GM18868 (cell line): ENCODE measurements at regions not wholly inside any gene's neighbourhood (a gene's known extent, or its start where the extent isn't known, plus 50 kb on each side); places are given as distances from the start of the nearest gene placed in this dataset.

Source experiments
- ATAC-seq: cut with Tn5 transposase; IDR thresholded peaks from one replicate; pipeline ENCODE4 v1.9.1; 2021; ENCODE audit warnings: mild to moderate bottlenecking, moderate library complexity; ENCODE audit not compliant: unreplicated experiment

DNA sequence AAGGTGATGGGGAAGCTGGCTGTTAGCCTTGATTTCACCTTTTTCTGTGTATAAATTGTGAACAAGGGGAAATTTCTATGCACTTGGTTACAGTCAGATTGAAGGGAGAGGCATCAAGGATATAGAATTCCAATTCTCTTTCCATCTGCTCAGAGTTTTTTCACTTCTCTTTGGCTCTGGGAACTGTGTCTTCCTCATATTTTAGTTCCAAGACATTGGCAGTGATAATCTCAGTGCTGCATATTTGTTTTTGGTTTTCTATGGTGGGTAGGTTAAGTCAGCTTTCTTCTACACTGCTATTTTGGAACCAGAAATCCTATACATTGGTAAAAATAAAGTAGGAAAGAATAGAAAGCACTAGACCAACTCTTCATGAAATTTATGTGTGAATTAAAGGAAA is 569.6 kb upstream of the CXADR start:
- ATAC-seq = no peak

- ATAC-seq = no peak
These were observed 567.3 kb upstream of the CXADR start for GRCh38 chr21:16945580-16945979.

GRCh38 chr21:16956824-16957223 is 556.0 kb upstream of the CXADR start:
- ATAC-seq = no peak

DNA sequence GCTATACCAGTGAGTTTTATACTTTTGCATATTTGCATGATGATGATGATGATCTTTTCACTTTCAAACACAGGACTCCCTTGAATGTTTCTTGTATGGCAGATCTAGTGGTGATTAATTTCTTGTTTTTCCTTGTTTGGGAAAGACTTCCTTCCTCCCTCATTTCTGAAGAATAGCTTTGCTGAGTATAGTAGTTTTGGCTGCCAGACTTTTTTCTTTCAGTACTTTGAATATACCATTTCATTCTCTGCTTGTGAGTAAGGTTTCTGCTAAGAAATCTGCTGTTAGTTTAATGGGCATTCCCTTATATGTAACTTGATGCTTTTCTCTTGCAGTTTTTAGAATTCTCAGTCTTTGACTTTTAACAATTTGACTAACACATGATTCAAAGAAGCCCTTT is 547.4 kb upstream of the CXADR start:
- ATAC-seq = no peak

DNA sequence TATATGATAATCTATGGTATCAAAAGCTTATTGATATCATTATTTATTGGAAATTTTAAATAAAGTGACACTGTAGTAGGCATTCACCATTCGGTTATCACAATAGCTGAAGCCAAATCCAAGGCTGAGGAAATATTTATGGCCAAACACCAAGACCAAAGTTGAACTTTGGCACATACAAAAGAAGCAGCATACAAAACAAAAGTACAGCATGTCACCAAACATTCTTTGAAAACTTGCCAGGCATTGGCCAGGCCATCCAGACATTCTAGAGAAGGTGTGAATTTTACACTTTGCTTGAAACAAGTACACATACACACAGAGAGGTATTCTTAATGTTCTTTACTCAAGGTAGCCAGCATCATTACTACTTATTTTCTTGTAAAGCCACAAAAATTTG is 544.4 kb upstream of the CXADR start:
- no peak for ATAC-seq

DNA sequence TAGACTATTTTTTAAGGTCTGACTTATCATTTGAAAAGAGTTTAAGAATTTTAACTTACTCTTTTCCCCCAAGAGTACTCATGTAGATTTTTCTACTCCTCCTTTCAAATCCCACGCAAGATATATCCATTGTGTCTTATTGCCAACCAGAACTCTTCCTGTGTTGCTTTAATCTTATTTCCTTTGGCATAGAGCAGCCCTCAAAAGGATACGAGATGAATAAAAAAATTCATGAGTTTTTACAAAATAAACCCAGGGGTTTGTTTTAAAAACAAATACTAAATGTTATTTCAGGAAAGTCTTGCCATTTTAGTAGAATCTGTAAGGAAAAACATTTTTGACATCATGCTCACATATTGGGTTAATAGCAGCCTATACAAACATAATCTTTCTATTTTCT is 543.2 kb upstream of the CXADR start:
- ATAC-seq = no peak

DNA sequence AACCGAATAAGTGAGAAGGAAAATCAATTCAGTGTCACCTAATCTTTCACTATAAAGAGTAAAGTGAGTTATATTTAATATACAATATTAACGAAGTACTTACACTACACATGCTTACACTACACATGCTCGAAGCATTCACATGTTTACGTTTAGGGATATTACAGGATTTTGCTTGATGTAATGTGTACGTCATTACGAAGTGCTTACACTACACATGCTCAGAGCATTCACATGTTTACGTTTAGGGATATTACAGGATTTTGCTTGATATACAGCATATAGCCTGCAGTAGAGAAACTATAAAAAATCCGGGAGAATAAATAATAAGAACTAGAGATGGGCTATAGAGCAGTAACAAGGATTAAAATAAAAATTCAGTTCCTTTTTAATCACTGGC is 538.8 kb upstream of the CXADR start:
- ATAC-seq = no peak

- no peak for ATAC-seq
These were observed 536.6 kb upstream of the CXADR start for GRCh38 chr21:16976193-16976592.

DNA sequence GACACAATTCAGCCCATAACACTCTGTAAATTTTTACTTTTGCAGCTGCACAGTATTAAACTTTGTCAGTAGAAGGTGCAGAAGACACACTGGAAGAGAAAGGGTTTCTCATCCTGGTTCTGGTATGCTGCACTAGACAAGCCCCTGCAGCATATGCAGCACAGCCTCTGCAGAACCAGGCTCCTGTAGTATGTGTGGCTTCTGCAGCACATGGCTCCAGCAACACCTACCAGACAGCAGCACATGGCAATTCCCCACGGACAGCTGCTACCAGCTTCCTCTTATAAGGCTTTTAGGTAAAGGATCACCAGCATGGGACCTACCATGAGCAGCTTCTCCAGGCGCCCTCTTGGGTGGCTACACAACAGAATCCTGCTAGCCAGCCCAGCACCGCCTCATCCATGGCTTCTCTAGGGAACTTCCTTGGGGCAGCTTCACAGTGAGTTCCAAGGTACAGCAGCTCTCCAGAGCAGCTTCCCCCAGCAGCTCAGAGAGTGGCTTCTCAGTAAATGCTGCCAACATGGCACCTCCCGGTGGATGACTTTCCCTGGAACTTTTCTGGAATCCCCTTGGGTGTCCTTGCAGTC is 534.4 kb upstream of the CXADR start:
- ATAC-seq = no peak

- ATAC-seq = no peak
These were observed 533.3 kb upstream of the CXADR start for GRCh38 chr21:16979574-16979973.

GRCh38 chr21:16983420-16983819 is 529.4 kb upstream of the CXADR start:
- no peak for ATAC-seq

DNA sequence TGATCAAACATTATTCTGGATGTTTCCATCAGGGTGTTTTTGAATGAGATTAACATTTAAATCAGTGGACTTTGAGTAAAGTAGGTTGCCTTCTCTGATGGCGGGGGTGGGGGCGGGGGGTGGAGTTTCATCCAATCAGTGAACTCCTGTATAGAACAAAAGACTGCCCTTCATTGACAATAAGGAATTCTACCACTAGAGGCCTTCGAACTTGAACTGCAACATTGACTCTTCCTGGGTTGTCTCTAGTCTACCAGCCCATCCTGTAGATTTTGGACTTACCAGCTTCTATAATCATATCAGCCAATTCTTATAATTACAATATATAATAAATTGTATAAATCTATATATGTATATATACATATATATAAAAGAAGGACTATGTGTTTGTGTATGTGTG is 520.4 kb upstream of the CXADR start:
- no peak for ATAC-seq

- no peak for ATAC-seq
These were observed 519.3 kb upstream of the CXADR start for GRCh38 chr21:16993416-16994038.

DNA sequence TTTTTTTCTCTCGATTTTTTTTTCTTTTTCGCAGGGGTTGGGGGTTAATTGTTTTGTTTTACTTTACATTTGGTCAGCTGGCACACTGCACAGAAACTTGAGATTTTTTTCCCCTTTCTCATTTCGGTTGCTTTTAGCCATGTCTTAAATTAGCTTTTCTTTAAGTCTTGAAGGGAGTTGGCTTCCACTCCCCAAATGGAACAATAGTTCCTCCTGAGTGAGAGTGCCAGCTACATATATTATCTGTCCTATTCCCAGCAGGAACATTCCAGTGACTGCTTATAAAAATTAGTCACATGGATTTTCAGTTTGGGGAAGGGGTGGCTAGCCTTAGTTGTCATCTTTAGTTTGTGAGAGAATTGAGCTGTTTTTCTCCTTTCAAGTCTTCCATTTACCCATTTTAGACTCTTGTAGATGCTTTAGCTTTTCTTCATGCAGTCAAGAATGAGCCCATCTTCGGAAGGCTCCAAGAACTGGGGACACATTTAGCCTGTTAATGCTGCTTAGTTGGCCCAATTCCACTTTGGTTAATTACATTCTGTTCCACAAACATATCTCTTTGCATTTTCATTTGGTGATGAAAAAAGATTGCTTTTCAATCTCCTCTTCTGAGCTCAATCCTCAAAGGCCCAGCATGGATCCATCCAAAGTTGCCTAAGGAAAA is 510.1 kb upstream of the CXADR start:
- ATAC-seq = no peak

- ATAC-seq = no peak
These were observed 509.6 kb upstream of the CXADR start for GRCh38 chr21:17003258-17003615.

DNA sequence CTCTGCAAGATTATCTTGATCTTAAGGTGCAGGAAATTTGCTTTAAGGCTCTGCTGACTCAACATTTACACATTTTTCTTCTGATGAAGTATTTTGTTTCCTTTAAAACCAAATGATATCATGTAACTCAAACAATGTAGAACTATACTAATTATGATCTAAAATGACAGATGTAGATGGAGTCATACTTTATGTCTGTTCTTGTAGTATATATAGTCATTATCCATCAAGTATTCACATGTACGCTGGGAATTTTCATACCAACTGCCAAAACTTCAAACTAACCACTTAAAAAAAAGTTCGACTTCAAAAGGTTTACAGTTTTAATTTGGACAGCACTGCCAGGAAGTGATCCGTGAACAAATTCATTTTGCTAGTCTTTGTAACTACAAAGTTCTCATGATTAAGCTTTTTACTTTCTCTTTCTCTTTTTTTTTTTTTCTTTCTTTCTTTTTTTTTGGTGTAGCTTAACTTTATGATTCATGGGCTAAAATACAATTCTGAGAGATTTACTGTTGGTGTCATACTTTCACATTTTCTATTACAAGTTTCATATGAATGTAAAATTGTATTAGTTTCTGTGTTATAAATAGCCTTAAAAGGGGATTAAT is 509.0 kb upstream of the CXADR start:
- no peak for ATAC-seq

- ATAC-seq = no peak
These were observed 480.6 kb upstream of the CXADR start for GRCh38 chr21:17032141-17032655.

DNA sequence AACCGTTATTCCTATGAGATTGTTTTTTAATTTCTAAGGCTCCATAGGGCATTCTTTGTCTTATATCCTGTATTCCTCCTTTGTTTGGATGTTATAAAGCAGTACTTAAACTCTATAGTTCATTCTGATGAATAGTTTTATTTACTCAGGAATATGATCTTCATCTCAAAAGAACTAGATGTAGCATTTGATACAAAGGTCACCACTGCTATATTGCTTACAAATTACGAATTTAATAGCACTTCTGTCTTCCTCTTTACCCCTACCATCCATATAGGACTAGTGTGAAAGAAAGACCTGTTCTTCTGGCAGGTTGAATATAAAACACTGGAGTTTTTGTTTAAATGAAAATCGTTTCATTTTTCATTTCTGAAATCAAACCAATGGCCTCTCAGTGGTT is 468.1 kb upstream of the CXADR start:
- ATAC-seq = no peak

- no peak for ATAC-seq
These were observed 467.5 kb upstream of the CXADR start for GRCh38 chr21:17045214-17045853.

DNA sequence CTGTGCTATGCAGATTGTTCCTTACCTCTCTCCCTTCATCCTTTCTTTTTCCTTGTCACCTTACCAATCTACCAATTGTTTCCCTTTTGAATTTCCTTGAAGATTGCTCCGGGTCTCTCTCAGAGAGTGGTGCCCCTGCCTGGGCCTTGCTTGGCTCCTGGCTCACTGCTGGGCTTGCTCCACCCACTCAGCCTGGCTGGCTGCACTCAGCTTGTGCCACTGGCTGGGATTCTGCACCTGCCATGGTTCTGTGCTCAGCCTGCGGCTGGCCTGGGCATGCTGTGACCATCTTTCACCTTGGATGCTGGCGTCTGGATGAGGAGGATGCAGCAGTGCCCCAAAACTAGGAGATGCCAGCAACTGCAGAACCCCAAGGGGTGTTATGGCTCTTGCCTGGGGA is 463.9 kb upstream of the CXADR start:
- no peak for ATAC-seq

DNA sequence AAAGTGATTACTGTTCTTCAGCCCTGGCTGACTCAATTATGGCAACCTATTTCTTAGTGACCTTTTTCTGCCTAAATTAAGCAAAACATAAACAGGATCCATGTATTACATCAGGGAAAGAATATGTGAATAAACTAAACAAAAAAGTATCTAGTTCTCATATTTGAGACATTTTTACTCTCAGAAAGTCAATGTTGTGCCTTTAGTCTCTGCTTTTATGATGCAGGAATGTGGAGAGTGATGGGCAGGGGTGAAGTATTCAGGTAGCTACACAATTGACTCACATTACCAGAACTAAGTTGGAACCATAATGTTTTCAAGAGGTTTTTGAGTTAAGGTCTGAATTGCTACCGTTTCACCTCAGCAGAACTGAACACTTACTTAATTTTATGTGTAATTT is 462.7 kb upstream of the CXADR start:
- no peak for ATAC-seq

- ATAC-seq = no peak
These were observed 462.2 kb upstream of the CXADR start for GRCh38 chr21:17050646-17051045.
